HL-60 (cell line): ENCODE measurements at regions not wholly inside any gene's neighbourhood (a gene's known extent, or its start where the extent isn't known, plus 50 kb on each side); places are given as distances from the start of the nearest gene placed in this dataset.

Source experiments
- DNase-seq, 2 experiments: peaks; one replicate each; pipeline ENCODE4 v3.0.0-alpha.2; 2010 to 2020; ENCODE audit warnings: low read depth in 1 of 2, low spot score in 1 of 2
- H3K27ac ChIP-seq: fragments of 250-450 bp; sonication (Bioruptor Pico); replicated peaks from 2 replicates; pipeline ENCODE4 v1.5.1; 2020; ENCODE audit warnings: mild to moderate bottlenecking, moderate library complexity
- H3K27me3 ChIP-seq: fragments of 250-450 bp; sonication (Bioruptor Pico); 2 replicates; pipeline ENCODE4 v1.5.1; 2021; ENCODE audit warnings: mild to moderate bottlenecking, moderate library complexity; ENCODE audit not compliant: insufficient read depth, poor library complexity, severe bottlenecking
- H3K4me3 ChIP-seq: replicated peaks from 2 replicates; pipeline ENCODE4 v1.5.1; 2011; ENCODE audit warnings: mild to moderate bottlenecking, control low read depth, low read length; ENCODE audit not compliant: insufficient read depth
- GABPA ChIP-seq: IDR thresholded peaks from 2 replicates; pipeline ENCODE4 v1.6.1; 2012; ENCODE audit warnings: low read depth
- POLR2AphosphoS5 ChIP-seq: IDR thresholded peaks from 2 replicates; pipeline ENCODE4 v1.6.1; 2012; ENCODE audit warnings: low read depth
- SPI1 ChIP-seq: IDR thresholded peaks from 2 replicates; pipeline ENCODE4 v1.6.1; 2012; ENCODE audit warnings: low read depth, mild to moderate bottlenecking, borderline replicate concordance
- TF ChIP-seq, protein P1 (sequence below): IDR thresholded peaks from one replicate; pipeline ENCODE4 v1.5.1; 2011; ENCODE audit warnings: low read length, control low read depth, inconsistent platforms; ENCODE audit not compliant: insufficient read depth
- TF ChIP-seq, protein P2 (sequence below): IDR thresholded peaks from 2 replicates; pipeline ENCODE4 v1.6.1; 2012; ENCODE audit warnings: low read depth; ENCODE audit not compliant: insufficient replicate concordance

DNA sequence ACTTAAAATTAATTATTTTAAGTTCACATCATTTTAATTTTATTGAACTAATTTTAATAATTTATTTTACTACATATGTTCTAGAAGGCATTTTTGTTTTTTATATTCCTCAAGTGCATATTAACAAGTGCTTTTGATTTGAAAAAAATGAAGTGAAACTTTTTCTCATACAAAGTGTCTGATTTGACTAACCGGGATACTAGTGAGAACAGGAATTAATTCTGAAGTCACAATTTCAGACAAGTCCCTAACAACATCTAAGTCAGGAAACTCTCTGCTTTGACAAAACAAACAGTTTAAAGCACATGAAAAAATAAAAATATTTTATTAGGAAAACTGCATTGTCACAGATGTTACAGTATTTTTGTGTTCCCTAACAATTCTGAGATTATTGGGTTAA lies 1166.3 kb upstream of the CITED2 start:
- H3K27ac ChIP-seq, result no peak overlapping the region
- H3K4me3 ChIP-seq, result no peak overlapping the region
- no peak for DNase-seq
- TF ChIP-seq POLR2AphosphoS5 (no peak), GABPA (no peak), SPI1 (no peak)
- TF ChIP-seq, protein P1, sequence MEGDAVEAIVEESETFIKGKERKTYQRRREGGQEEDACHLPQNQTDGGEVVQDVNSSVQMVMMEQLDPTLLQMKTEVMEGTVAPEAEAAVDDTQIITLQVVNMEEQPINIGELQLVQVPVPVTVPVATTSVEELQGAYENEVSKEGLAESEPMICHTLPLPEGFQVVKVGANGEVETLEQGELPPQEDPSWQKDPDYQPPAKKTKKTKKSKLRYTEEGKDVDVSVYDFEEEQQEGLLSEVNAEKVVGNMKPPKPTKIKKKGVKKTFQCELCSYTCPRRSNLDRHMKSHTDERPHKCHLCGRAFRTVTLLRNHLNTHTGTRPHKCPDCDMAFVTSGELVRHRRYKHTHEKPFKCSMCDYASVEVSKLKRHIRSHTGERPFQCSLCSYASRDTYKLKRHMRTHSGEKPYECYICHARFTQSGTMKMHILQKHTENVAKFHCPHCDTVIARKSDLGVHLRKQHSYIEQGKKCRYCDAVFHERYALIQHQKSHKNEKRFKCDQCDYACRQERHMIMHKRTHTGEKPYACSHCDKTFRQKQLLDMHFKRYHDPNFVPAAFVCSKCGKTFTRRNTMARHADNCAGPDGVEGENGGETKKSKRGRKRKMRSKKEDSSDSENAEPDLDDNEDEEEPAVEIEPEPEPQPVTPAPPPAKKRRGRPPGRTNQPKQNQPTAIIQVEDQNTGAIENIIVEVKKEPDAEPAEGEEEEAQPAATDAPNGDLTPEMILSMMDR, result no peak
- TF ChIP-seq, protein P2, sequence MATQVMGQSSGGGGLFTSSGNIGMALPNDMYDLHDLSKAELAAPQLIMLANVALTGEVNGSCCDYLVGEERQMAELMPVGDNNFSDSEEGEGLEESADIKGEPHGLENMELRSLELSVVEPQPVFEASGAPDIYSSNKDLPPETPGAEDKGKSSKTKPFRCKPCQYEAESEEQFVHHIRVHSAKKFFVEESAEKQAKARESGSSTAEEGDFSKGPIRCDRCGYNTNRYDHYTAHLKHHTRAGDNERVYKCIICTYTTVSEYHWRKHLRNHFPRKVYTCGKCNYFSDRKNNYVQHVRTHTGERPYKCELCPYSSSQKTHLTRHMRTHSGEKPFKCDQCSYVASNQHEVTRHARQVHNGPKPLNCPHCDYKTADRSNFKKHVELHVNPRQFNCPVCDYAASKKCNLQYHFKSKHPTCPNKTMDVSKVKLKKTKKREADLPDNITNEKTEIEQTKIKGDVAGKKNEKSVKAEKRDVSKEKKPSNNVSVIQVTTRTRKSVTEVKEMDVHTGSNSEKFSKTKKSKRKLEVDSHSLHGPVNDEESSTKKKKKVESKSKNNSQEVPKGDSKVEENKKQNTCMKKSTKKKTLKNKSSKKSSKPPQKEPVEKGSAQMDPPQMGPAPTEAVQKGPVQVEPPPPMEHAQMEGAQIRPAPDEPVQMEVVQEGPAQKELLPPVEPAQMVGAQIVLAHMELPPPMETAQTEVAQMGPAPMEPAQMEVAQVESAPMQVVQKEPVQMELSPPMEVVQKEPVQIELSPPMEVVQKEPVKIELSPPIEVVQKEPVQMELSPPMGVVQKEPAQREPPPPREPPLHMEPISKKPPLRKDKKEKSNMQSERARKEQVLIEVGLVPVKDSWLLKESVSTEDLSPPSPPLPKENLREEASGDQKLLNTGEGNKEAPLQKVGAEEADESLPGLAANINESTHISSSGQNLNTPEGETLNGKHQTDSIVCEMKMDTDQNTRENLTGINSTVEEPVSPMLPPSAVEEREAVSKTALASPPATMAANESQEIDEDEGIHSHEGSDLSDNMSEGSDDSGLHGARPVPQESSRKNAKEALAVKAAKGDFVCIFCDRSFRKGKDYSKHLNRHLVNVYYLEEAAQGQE, result no peak
- no peaks in the 10 kb centered on the region for H3K27me3 ChIP-seq

DNA sequence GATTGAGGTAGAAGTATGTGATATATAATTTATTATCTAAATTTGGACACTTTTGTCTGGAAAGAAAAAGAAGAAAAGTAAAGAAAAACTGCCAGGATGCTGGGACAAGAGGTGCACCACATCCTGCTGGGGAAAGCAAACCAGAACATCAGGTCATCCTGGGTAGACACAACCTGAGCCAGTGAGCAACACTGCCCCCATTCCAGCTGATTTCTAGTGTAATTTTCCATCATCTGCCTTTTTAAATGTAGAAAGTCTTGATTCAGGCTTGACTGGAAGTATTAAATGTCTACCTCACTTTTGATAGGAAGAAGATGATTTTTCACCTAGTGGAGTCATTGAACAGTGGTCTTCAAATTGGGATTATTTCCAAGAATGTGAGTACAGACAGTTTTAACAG lies 1164.5 kb upstream of the CITED2 start:
- TF ChIP-seq, protein P2, result no peak
- TF ChIP-seq, protein P1, result no peak
- TF ChIP-seq POLR2AphosphoS5, result no peak
- no peak for TF ChIP-seq GABPA
- TF ChIP-seq SPI1, result no peak
- no peak overlapping the region for H3K27ac ChIP-seq
- H3K27me3 ChIP-seq, result no peaks in the 10 kb centered on the region
- no peak for DNase-seq
- no peak overlapping the region for H3K4me3 ChIP-seq

DNA sequence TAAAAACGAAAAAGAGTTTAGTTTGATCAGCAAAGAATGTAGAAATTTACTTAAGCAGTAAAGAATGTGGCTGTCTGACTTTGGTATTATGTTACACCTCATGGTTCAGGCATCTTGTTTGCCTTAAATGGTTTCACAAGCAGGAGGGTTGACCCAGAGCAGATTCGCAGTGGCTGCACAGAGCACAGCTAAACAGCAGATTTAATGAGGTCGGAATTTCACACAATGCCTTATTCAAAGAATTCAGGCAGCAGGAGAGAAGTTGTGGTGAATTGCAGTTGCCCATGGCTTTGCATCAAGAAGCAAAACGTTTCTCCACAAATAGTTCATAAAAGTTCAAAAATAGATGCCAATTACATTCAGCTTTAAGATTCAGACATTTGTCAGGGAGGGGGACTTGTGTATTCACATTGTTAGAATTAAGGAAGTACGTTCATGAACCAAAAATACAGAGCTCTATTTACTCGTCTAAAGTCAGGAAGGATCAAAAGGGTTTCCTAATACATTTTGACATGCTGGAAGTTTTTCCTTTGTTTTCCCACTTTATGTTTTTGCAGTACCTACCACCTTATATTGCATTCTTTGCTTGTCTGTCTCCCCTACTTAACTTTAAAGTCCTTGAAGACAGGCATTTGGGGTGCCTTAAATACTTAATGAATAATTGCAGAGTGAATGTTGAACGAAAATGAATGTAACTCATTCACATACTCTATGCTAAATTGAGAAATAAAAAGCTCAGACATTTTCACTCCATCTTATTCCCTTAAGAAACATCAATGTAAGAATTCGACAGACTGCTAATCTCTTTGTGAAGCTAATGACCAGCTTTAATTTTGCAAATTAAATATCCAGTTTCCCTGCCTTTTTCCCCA lies 1163.6 kb upstream of the CITED2 start:
- TF ChIP-seq, protein P1, result no peak
- TF ChIP-seq, protein P2, result no peak
- TF ChIP-seq GABPA (no peak), SPI1 (no peak), POLR2AphosphoS5 (no peak)
- H3K27me3 ChIP-seq, result no peaks in the 10 kb centered on the region
- no peak overlapping the region for H3K27ac ChIP-seq
- no peak overlapping the region for H3K4me3 ChIP-seq
- no peak for DNase-seq
